NCI-H2171 treated with DMSO at 0.1 percent for 48 hours (cell line): ENCODE measurements at regions not wholly inside any gene's neighbourhood (a gene's known extent, or its start where the extent isn't known, plus 50 kb on each side); places are given as distances from the start of the nearest gene placed in this dataset.
"Not testable (repeated sequence)": the region's sequence is repeated elsewhere in the genome, so short reads cannot be mapped to it uniquely, and the experiment has no call there.

Experiments used
- DNase-seq: peaks from one replicate; lab custom pipeline; 2025; lab: John Stamatoyannopoulos, UW

GRCh38 chrX:131595120-131595519 lies 51.2 kb downstream of the OR13H1 start:
- DNase-seq = no peak

- DNase-seq = no peak
Observed at GRCh38 chrX:131607792-131608369, 64.0 kb downstream of the OR13H1 start.

- no peak for DNase-seq
Observed at GRCh38 chrX:131609480-131609879, 65.6 kb downstream of the OR13H1 start.

- DNase-seq = no peak
Observed at GRCh38 chrX:131613260-131613659, 69.4 kb downstream of the OR13H1 start.

- no peak for DNase-seq
Observed at GRCh38 chrX:131614241-131614640, 70.4 kb downstream of the OR13H1 start.

- no peak for DNase-seq
Observed at GRCh38 chrX:131617182-131617581, 73.3 kb downstream of the OR13H1 start.

GRCh38 chrX:131621650-131622049 lies 77.8 kb downstream of the OR13H1 start:
- no peak for DNase-seq

GRCh38 chrX:131626681-131627296 lies 82.9 kb downstream of the OR13H1 start:
- peak; percentile 28 for DNase-seq

GRCh38 chrX:131630534-131630933 lies 86.7 kb downstream of the OR13H1 start:
- no peak for DNase-seq

GRCh38 chrX:131633285-131633917 lies 89.5 kb downstream of the OR13H1 start:
- peak; percentile 51 for DNase-seq

GRCh38 chrX:131634900-131635299 lies 91.0 kb downstream of the OR13H1 start:
- no peak for DNase-seq

- no peak for DNase-seq
Observed at GRCh38 chrX:131646106-131646505, 102.2 kb downstream of the OR13H1 start.

- no peak for DNase-seq
Observed at GRCh38 chrX:131649741-131650140, 105.9 kb downstream of the OR13H1 start.

- DNase-seq = no peak
Observed at GRCh38 chrX:131650637-131651410, 107.0 kb downstream of the OR13H1 start.

- DNase-seq = not testable (repeated sequence)
Observed at GRCh38 chrX:131663726-131664125, 119.9 kb downstream of the OR13H1 start.

GRCh38 chrX:131671735-131672134 lies 127.9 kb downstream of the OR13H1 start:
- no peak for DNase-seq

- DNase-seq = peak; percentile 6
Observed at GRCh38 chrX:131675596-131676194, 131.8 kb downstream of the OR13H1 start.

GRCh38 chrX:131677655-131678628 lies 134.1 kb downstream of the OR13H1 start:
- peak; percentile 34 for DNase-seq

GRCh38 chrX:131682735-131683134 lies 138.9 kb downstream of the OR13H1 start:
- not testable (repeated sequence) for DNase-seq

- DNase-seq = no peak
Observed at GRCh38 chrX:131693359-131693758, 149.5 kb downstream of the OR13H1 start.

- DNase-seq = not testable (repeated sequence)
Observed at GRCh38 chrX:131696989-131697388, 153.1 kb downstream of the OR13H1 start.
